GM18499 (cell line): ENCODE measurements at regions not wholly inside any gene's neighbourhood (a gene's known extent, or its start where the extent isn't known, plus 50 kb on each side); places are given as distances from the start of the nearest gene placed in this dataset.

ENCODE experiments used
- ATAC-seq: cut with Tn5 transposase; IDR thresholded peaks from one replicate; pipeline ENCODE4 v1.9.1; 2021; ENCODE audit warnings: moderate number of reproducible peaks; ENCODE audit not compliant: insufficient read depth, unreplicated experiment

DNA sequence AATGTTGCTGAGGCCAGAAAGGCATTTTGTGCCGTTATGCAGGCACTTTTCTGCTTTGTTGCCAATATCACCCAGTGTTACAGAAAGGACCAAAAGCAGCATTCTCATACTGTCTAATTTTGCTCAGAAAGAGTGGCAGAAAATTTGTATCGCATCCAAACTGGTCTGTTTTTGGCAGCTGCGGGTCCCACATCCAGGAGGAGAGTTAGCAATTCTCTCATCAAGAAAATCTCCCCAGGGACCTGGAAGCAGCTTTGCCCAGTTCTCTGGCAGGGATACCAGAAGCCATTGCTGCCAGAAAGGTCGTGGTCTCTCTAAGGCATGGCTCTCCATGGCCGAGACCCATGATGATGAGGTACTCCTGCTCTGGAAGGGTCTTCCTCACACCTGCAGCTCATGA, 489.2 kb upstream of the ZMIZ1 start:
- ATAC-seq, result no peak

DNA sequence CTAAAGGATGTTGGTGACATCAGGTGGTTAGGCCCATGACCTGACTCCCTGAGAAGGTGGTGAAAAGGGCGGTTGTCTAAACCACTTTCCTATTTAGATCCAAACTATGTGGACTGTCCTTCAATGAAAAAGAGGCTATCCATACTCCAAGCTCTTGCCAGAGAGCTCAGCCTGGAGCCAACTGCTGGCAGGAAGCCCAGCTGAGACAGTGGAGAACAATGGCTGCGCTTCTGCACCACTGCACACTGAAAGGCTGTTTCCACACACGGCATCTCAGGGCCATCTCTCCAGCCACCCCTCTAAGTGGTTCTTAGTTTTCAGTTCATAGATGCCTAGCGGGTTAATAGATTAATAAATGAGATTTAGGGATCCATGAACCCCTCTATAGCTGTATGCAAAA, 488.8 kb upstream of the ZMIZ1 start:
- no peak for ATAC-seq

DNA sequence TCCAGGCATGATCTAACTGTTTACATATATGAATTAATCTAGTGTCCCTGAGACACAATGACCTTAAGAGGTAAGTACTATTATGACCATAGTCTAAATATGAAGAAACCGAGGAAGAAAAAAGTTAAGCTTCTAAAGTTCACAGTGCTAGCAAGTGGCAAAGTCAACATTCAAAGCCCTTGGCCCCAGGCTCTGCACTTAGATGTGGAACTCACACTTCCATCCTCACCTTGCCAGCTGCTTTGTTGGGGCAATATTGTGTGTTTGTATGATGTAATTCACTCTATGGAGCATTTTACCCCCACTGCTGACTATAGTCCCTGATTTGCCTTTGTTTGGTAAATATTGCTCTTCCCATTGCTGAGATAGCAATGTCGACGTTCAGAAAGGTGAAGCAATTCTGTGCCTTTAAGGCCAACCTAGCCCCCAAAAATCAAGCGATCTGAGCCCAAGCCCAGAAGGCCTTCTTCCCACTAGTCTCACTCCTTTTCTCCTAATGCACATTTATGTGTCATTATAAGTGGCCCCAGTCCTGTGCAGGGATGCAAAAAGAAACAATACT, 487.6 kb upstream of the ZMIZ1 start:
- no peak for ATAC-seq

DNA sequence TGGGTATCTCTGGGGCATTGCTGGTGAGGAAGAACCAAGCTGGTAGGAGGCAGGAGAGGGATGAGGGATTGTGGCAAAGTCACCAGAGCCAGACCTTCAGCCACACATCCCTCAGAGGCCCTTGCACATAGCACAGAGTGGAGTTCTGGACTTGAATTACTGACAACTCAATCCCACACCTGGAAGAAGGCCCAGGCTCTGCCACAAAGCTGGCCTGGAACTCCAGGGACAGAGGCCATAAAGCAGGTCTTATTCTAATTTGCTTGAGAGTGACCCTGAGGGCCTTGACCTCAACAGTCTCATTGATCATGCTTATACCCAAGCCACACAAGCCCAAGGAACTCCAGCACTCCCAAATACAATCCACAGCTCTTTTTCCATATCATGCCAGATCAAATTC, 486.2 kb upstream of the ZMIZ1 start:
- ATAC-seq, result no peak

DNA sequence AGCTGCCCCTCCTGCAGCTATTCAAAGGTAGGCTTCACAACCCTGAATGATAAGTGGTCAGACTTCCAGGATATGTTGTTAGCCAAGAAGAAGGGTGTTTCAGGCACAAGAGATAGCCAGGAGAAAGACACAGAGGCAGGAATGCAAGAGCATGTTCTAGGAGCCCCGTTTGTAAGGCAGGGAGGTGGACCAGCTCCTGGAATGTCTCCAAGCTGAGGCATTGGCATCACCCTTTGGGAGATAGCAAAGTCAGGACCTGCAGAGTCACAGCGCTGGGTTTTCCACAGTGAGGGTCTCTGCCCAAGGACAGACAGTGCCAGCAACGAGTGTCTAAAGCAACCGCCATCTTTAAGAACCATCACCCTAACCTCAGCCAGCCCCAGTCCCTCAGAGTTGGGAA, 484.5 kb upstream of the ZMIZ1 start:
- ATAC-seq, result no peak

DNA sequence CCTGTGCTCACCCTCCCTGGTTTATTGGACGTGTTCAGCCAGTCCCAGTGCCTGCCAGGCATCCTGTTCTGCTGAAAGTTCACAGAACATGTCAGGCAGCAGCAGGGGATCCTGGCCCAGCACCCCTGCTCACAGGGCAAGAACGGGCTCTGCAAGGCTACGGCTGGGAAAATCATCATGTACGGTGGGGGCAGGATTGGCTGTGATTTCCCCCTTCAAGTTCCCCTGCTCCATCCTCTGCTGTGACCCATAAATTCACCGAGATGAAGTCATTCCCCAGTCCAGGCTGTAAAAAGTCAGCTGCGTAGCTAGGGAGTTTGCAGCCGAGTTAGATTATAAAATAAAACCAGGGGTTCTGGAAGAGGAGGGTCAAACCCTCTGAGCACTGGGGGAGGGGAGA, 484.1 kb upstream of the ZMIZ1 start:
- ATAC-seq, result no peak

- no peak for ATAC-seq
These were observed 482.8 kb upstream of the ZMIZ1 start for GRCh38 chr10:78585952-78586351.

DNA sequence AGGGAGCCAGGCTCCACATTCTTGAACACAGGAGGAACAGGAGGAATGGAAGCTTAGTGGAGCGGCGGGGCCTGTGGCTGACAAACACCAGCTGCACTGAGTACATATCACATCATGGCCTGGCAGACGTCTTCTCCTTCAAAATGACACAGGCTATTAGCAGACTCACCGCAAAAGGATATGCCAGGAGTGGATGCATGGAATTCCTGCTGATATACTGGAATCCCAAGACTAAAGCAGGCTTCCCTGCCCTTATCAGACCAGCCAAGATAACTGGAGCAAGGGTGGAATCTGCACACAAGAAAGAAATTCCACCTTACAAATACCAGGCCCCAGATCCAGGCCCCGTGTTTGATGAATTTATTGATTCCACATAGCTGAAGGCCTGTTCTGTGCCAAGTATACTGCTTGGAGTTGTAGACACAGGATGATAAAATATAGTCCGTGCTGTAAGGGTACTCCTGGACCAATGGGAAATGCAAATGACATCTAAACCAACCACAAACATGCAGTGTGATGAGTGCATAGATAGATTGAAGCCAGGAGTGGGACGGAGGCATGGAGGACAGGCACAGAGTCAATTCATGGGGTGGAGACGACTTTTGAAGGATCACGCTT, 480.5 kb upstream of the ZMIZ1 start:
- ATAC-seq, result no peak

DNA sequence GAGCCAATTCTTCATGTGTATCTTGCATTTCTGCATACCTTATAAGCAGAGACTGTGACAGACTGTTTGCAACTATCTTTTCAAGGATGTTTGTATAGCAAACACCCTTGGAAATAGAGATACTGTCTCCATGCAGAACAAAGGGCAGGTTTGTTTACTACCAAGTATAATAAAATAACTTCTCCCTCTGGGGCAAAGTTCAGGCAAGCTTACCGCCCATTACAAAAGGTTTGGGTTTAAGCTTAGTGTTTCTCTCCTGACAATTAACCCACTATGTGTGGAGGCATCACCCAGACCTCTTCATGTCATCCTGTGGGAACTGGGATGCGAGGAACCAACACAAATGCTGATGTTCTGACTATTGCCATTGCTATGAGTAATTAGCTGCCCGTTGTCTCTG, 479.1 kb upstream of the ZMIZ1 start:
- ATAC-seq, result no peak

DNA sequence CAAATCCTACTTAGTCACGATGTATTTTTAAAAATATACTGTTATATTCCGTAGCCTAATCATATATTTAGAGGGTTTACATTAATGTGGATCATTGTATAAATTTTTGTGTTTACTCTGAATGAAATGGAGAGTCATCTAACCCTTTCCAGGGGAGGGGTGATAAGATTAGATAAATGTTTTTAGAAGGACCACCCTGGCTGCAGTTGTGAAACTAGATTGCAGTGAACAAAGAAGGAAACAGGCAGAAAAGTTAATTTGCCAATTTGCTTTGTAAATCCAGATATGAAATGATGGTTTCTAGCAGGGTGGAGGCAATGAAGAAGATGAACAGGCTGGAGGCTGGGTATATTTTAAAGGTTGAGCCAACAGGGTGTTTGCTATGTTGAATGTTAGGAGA, 477.7 kb upstream of the ZMIZ1 start:
- ATAC-seq, result no peak

GRCh38 chr10:78594559-78595268, 474.1 kb upstream of the ZMIZ1 start:
- ATAC-seq, result no peak

GRCh38 chr10:78595269-78595619, 473.5 kb upstream of the ZMIZ1 start:
- ATAC-seq, result no peak

GRCh38 chr10:78596556-78596955, 472.2 kb upstream of the ZMIZ1 start:
- no peak for ATAC-seq

DNA sequence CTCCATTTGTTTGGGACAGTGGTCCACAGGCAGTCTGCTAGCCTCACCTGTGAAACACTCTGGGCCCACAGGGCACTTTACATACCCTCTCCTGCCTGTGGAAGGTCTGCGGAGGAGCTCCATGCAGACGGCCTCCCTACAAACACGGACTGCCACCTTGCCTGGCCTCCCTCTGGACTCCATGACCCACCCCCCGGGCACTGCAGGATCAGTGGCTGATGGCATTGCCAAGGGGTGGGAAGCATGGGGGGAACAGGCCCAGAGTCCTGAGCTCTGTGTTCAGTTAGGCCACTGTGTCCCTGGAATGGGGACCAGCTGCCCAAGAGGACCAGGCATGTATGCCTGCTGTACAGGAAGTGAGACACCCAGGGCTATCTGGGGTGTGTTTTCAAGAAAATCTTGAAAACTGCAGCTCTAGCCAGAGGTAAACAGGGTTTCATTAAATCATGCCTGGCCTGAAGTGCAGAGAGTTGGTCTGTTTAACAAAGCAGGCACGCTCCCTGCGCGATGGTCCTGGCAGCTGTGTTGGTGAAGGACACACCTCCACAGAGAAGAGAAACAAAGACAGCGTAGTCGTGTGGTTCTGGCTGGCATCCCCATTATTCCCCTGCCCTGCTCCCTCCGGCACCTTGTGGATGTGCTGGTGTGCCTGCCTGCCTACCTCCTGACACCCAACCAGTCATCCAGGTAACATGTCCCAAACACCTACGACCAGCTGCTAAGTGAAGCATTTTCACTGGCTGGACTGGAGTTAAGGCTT, 470.8 kb upstream of the ZMIZ1 start:
- no peak for ATAC-seq

DNA sequence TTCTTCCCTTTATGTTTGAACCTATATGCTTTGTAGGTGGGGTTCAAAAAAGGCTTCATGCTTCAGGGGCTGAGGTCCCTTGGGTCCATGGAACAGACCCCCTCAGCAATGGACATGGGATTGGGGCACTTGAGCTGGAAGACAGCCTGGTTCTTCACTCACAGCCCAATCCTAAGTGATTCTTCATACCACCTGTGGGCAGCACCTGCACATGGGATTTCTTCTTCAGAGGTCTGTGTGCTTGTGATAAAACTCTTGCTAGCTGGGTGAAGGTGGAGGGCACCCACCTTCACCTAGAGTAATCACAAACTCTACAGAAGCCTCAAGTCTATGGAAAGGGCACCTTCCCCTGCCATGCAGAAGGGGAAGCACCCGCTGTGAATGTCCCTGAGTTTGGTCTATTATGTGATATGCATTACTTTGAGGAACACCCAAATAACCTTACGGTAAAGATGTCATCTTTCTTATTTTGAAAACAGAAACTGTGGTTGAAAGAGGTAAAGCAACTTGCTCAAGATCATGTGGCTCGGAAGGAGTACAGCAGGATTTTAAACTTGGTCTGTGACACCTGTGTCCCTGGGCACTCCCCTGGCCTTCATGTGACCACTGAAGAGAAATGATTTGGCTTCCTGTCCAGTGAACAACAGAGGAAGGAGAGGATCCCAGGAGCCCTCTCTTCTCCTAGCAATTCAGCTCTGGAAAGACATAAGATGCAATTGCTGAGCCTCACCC, 469.5 kb upstream of the ZMIZ1 start:
- ATAC-seq, result no peak

GRCh38 chr10:78600121-78600665, 468.6 kb upstream of the ZMIZ1 start:
- ATAC-seq, result no peak

DNA sequence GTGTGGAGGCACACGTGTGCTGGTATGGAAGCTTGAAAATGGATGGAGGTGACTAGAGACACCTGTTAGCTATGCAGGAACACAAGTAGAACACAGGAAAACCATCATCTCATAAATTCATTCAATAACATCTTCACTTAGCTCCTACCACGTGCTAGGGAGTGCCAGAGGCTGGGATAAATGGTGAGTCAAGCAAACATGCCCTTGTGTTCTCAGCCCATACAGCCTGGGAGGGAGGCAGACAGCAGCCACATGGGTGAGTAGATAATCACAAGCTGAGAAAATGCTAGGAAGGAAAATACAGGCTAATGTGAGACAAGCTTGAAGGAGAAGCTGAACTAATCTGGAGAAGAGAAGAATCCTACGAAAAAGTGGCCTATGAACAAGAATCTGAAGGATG, 468.0 kb upstream of the ZMIZ1 start:
- ATAC-seq, result no peak

DNA sequence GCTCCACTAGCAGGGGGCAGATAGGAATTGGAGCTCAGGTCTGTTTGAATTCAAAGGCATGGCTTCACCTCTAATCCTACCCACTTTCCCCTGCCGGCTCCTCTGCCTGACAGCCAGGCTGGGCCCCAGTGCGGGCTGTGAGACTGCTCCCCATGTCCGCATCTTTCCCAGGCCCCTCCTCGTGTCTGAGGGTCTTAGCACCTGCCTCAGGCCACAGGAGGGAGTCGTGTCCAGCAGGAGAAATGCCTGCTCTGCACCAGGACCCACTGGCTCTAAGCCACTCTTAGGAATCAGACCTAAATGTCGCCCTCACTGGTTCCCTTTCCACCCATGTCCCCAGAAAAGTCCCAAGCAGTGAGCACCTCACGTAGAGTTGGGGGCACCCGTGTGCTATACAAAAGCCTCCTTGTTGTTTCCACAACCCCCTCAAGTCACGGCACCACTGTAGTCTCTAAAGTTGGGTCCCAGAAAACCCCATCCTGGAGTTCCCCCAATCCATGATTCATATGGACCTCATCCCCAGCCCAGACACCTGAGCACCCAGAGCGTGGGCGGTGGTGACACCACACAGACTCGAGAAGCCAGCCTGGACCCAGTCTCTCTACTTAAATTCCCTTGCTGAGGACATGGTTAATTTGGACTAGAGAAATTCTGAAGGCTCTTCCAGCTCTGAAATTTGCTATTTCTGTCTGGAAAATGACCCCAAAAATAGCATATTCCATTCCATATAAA, 466.4 kb upstream of the ZMIZ1 start:
- ATAC-seq, result no peak

DNA sequence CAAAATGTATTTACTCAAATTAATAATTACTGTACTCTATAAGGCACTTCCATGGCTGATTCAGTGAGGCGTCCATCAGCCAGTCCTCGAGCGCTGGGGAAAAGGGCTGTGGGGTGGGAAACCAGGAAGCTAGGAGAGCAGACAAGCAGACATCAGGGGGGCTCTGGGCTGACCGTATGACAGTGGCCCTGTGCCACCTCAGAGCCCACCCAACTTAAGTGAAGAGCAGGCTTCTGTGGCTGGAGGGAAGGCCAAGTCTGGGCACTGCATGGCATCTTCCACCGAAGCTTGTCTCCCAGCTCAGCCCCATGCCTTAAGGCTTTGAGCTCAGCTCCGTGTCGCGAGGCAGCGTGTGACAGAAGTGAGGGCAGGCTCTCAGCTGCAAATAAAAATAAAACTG, 464.5 kb upstream of the ZMIZ1 start:
- ATAC-seq, result no peak

GRCh38 chr10:78604721-78605120, 464.0 kb upstream of the ZMIZ1 start:
- ATAC-seq, result no peak
